ENCODE measurements at regions not wholly inside any gene's neighbourhood (a gene's known extent, or its start where the extent isn't known, plus 50 kb on each side); places are given as distances from the start of the nearest gene placed in this dataset.

- Histone ChIP-seq H3K27me3 (ENCODE audit: control insufficient read depth, insufficient read depth, low read length) (no peaks in the 10 kb centered on the region), H3K4me3 (ENCODE audit: low read length) (no peak overlapping the region), H3K9me3 (ENCODE audit: control insufficient read depth, insufficient read depth, low read length) (no peaks in the 10 kb centered on the region), H3K27ac (ENCODE audit: low read length) (no peak overlapping the region), H3K4me1 (ENCODE audit: control insufficient read depth, insufficient read depth, low read length) (no peaks in the 10 kb centered on the region), H3K36me3 (ENCODE audit: control insufficient read depth, insufficient read depth, low read length) (no peaks in the 10 kb centered on the region)
- no peak for DNase-seq
- no peak for TF ChIP-seq CTCF (IDR thresholded peaks at IDR 0.05)
- Mint-ChIP-seq H3K36me3 (no peaks in the 10 kb centered on the region), H3K27ac (no peak overlapping the region), H3K27me3 (ENCODE audit: low read depth in 2 of 2) (no peaks in the 10 kb centered on the region), H3K4me1 (no peaks in the 10 kb centered on the region), H3K4me3 (no peak overlapping the region), H3K9me3 (peaks cover 14 to 15% of the 10 kb centered on the region in 2 donors)
- WGBS (ENCODE audit: insufficient coverage) = 86% methylated on average over 1 of the region's 3 CpGs
- no peak for ATAC-seq
- intact Hi-C loops (cut with micrococcal nuclease) = no loop called here
These were observed 274.9 kb upstream of the PPARGC1A start for GRCh38 chr4:24164797-24165196.

- no peaks in the 10 kb centered on the region for H3K4me1 ChIP-seq (ENCODE audit: control insufficient read depth, insufficient read depth, low read length)
- Mint-ChIP-seq H3K36me3 (no peaks in the 10 kb centered on the region), H3K9me3 (peaks cover 14 to 15% of the 10 kb centered on the region in 2 donors), H3K27me3 (ENCODE audit: low read depth in 2 of 2) (no peaks in the 10 kb centered on the region), H3K4me1 (no peaks in the 10 kb centered on the region), H3K4me3 (no peak overlapping the region), H3K27ac (no peak overlapping the region)
- H3K27me3 ChIP-seq (ENCODE audit: control insufficient read depth, insufficient read depth, low read length) = no peaks in the 10 kb centered on the region
- no peak overlapping the region for H3K4me3 ChIP-seq (ENCODE audit: low read length)
- ATAC-seq = no peak
- H3K27ac ChIP-seq (ENCODE audit: low read length) = no peak overlapping the region
- H3K9me3 ChIP-seq (ENCODE audit: control insufficient read depth, insufficient read depth, low read length) = no peaks in the 10 kb centered on the region
- no peak for DNase-seq
- H3K36me3 ChIP-seq (ENCODE audit: control insufficient read depth, insufficient read depth, low read length) = no peaks in the 10 kb centered on the region
- intact Hi-C loops (cut with micrococcal nuclease) = no loop called here
- no peak for TF ChIP-seq CTCF (IDR thresholded peaks at IDR 0.05)
- WGBS (ENCODE audit: insufficient coverage) = 40% methylated on average over 2 of the region's 2 CpGs
These were observed 274.3 kb upstream of the PPARGC1A start for GRCh38 chr4:24164054-24164693.

- no peaks in the 10 kb centered on the region for H3K27me3 ChIP-seq (ENCODE audit: control insufficient read depth, insufficient read depth, low read length)
- H3K36me3 ChIP-seq (ENCODE audit: control insufficient read depth, insufficient read depth, low read length) = no peaks in the 10 kb centered on the region
- DNase-seq (no peak), ATAC-seq (no peak)
- no peak overlapping the region for H3K4me3 Mint-ChIP-seq
- intact Hi-C loops (cut with micrococcal nuclease) = no loop called here
- H3K9me3 ChIP-seq (ENCODE audit: control insufficient read depth, insufficient read depth, low read length) = no peaks in the 10 kb centered on the region
- no peaks in the 10 kb centered on the region for H3K4me1 Mint-ChIP-seq
- no peaks in the 10 kb centered on the region for H3K27me3 Mint-ChIP-seq (ENCODE audit: low read depth in 2 of 2)
- no peaks in the 10 kb centered on the region for H3K36me3 Mint-ChIP-seq
- H3K27ac ChIP-seq (ENCODE audit: low read length) = no peak overlapping the region
- WGBS (ENCODE audit: insufficient coverage) = 91% methylated on average over 6 of the region's 7 CpGs
- H3K4me1 ChIP-seq (ENCODE audit: control insufficient read depth, insufficient read depth, low read length) = no peaks in the 10 kb centered on the region
- H3K9me3 Mint-ChIP-seq = peaks cover 13 to 15% of the 10 kb centered on the region in 2 donors
- no peak overlapping the region for H3K4me3 ChIP-seq (ENCODE audit: low read length)
- no peak overlapping the region for H3K27ac Mint-ChIP-seq
- TF ChIP-seq CTCF (IDR thresholded peaks at IDR 0.05) = no peak
These were observed 273.5 kb upstream of the PPARGC1A start for GRCh38 chr4:24163314-24163713.

- H3K4me3 ChIP-seq (ENCODE audit: low read length) = no peak overlapping the region
- TF ChIP-seq CTCF (IDR thresholded peaks at IDR 0.05) = no peak
- H3K4me1 ChIP-seq (ENCODE audit: control insufficient read depth, insufficient read depth, low read length) = no peaks in the 10 kb centered on the region
- no peaks in the 10 kb centered on the region for H3K9me3 ChIP-seq (ENCODE audit: control insufficient read depth, insufficient read depth, low read length)
- no peaks in the 10 kb centered on the region for H3K4me1 Mint-ChIP-seq
- WGBS (ENCODE audit: insufficient coverage) = 100% methylated on average over 1 of the region's 1 CpG
- H3K9me3 Mint-ChIP-seq = peaks cover 14 to 19% of the 10 kb centered on the region in 2 donors
- no peaks in the 10 kb centered on the region for H3K27me3 ChIP-seq (ENCODE audit: control insufficient read depth, insufficient read depth, low read length)
- DNase-seq (no peak), ATAC-seq (no peak)
- no peak overlapping the region for H3K4me3 Mint-ChIP-seq
- H3K36me3 ChIP-seq (ENCODE audit: control insufficient read depth, insufficient read depth, low read length) = no peaks in the 10 kb centered on the region
- H3K36me3 Mint-ChIP-seq = no peaks in the 10 kb centered on the region
- H3K27me3 Mint-ChIP-seq (ENCODE audit: low read depth in 2 of 2) = no peaks in the 10 kb centered on the region
- H3K27ac Mint-ChIP-seq = no peak overlapping the region
- intact Hi-C loops (cut with micrococcal nuclease) = no loop called here
- H3K27ac ChIP-seq (ENCODE audit: low read length) = no peak overlapping the region
These were observed 270.5 kb upstream of the PPARGC1A start for GRCh38 chr4:24160358-24160757.
